GM12892 (cell line): ENCODE measurements at regions not wholly inside any gene's neighbourhood (a gene's known extent, or its start where the extent isn't known, plus 50 kb on each side); places are given as distances from the start of the nearest gene placed in this dataset.
"Not testable (repeated sequence)": the region's sequence is repeated elsewhere in the genome, so short reads cannot be mapped to it uniquely, and the experiment has no call there.

Experiments used
- POLR2A ChIP-seq: IDR thresholded peaks from 2 replicates; pipeline ENCODE4 v1.6.1; 2011; ENCODE audit warnings: low read depth, low read length, control low read depth
- POLR2AphosphoS5 ChIP-seq: IDR thresholded peaks from 2 replicates; pipeline ENCODE4 v1.6.1; 2011; ENCODE audit warnings: low read depth, low read length, control low read depth

- not testable (repeated sequence) for TF ChIP-seq POLR2A, POLR2AphosphoS5
These were observed 68.4 kb upstream of the CFAP46 start for GRCh38 chr10:133010843-133011179.
